ENCODE measurements at regions not wholly inside any gene's neighbourhood (a gene's known extent, or its start where the extent isn't known, plus 50 kb on each side); places are given as distances from the start of the nearest gene placed in this dataset.

DNA sequence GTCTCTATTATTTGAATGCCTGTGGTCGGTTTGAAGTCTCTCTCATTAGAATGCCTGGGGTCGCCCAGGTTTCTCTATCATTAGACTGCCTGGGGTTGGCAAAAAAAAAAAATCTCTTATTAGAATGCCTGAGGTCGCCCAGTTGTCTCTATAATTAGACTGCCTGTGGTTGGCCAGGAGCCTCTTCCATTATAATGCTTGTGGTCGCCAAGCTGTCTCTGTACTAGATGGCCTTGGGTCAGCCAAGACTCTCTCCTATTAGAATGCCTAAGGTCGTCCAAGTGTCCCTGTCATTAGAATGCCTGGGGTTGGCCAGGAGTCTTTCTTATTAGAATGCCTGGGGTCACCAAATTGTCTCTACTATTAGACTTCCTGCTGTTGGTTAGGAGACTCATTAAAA is 2228.4 kb downstream of the TP53TG3F start:
- DNase-seq = no peak

DNA sequence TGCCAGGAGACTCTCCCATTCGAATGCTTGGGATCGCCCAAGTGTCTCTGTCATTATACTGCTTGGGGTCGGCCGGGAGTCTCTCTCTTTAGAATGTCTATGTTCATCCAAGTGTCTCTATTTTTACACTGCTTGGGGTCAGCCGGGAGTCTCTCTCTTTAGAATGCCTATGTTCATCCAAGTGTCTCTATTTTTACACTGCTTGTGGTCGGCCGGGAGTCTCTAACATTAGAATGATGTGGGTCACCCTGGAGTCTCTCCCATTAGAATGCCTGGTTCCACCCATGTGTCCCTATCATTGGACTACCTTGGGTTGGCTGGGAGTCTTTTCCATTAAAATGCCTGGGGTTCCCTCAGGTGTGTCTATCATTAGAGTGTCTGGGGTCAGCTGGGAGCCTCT is 2230.4 kb downstream of the TP53TG3F start:
- no peak for DNase-seq

DNA sequence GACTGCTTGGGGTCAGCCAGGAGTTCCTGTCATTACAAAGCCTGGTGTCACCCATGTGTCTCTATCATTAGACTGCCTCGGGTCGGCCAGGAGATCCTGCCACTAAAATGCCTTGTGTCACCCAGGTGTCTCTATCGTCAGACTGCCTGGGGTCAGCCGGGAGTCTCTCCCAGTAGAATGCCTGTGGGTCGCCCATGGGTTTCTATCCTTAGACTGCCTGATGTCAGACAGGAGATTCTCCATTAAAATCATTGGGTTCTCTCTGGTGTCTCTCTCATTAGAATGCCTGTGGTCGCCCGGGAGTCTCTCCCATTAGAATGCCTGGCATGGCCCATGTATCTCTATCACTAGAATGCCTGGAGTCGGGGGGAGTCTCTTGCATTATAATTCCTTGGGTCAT is 2231.0 kb downstream of the TP53TG3F start:
- DNase-seq = no peak

DNA sequence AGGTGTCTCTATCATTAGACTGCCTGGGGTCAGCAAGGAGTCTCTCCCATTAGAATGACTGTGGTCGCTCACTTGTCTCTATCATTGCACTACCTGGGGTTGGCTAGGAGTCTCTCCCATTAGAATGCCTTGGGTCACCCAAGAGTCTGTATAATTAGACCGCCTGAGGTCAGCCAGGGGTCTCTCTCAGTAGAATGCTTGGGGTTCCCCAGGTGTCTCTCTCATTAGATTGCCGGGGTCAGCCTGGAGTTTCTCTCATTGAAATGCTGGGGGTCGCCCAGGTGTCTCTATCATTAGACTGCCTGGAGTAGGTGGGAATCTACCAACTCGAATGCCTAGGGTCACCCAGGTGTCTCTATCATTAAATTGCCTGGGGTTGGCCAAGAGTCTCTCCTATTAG is 2231.6 kb downstream of the TP53TG3F start:
- no peak for DNase-seq

DNA sequence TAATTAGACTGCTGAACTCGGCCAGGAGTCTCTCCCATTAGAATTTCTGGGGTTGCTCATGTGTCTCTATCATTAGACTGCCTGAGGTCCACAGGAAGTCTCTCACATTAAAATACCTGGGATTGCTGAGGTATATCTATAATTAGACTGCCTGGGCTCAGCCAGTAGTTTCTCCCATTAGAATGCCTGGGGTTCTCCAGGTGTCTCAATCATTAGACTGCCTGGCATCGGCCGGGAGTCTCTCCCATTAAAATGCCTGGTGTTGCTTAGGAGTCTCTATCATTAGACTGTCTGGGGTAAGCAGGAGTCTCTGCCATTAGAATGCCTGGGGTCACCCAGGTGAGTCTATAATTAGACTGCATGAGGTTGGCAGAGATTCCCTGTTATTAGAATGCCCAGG is 2233.4 kb downstream of the TP53TG3F start:
- DNase-seq = no peak

DNA sequence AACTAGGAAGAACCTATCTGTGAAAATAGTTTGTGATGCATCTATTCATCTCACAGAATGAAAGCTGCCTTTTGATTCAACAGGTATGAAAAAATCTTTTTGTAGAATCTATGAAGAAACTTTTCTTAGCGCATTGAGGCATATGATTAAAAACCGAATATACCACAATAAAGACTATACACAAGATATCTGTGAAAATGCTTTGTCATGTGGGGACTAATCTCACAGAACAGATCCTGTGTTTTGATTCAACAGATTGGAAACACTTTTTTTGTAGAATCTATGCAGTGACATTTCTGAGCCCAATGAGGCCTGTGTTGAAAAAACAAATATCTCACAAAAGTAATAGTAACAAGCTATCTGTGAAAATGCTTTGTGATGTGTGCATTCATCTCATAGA is 2247.5 kb downstream of the TP53TG3F start:
- no peak for DNase-seq

DNA sequence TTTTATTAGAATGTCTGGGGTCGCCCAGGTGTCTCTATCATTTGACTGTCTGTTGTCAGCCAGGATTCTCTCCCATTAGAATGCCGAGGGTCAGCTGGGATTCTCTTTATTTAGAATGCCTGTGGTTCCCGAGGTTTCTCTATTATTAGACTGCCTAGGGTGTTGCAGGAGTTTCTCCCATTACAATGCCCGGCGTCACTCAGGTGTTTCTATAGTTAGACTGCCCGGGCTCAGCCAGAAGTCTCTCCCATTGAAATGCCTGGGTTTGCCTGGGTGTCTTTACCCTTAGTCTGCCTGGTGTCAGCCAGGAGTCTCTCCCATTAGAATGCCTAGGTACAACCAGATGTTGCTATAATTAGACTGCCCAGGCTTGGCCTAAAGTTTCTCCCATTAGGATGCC is 2252.0 kb downstream of the TP53TG3F start:
- no peak for DNase-seq

DNA sequence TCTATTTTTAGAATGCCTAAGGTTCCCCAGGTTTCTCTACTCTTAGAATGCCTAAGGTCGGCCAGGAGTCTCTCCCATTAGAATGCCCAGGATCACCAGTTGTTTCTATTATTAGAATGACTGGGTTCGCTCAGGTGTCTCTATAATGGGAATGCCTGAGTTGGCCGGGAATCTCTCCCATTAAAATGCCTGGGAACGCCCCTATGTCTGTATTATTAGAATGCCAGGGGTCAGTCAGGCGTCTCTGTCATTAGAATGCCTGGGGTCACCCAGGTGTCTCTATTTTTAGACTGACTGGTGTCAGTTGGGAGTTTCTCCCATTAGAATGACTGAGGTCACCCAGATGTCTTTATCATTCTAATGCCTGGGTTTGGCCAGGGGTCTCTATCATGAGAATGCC is 2252.5 kb downstream of the TP53TG3F start:
- DNase-seq = no peak

DNA sequence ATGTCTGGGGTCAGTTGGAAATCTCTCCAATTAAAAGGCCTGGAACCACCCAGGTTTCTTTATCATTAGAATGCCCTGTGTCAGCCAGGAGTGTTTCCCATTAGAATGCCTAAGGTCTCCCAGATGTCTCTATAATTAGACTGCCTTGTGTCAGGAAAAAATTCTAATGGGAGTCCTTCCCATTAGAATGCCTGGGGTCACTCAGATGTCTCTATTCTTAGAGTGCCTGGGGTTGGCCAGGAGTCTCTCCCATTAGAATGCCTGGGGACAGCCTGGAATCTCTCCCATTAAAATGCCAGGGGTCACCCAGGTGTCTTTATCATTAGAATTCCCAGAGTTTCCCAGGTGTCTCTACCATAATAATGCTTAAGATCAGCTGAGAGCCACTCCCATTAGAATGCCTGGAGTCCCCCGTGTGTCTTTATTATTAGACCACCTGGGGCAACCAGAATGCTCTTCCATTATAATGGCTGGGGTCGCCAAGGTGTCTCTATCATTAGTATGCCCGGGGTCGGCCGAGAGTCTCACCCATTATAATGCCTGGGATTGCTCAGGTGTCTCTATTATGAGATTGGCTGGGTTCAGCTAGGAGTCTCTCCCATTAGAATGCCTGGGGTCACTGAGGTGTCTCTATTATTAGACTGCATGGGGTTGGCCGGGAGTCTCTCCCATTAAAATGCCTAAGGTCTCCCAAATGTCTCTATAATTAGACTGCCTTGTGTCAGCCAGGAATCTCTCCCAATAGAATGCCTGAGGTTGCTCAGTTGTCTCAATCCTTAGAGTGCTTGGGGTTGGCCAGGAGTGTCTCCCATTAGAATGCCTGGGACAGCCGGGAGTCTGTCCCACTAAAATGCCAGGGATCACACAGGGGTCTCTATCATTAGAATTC is 2254.6 kb downstream of the TP53TG3F start:
- DNase-seq = no peak

DNA sequence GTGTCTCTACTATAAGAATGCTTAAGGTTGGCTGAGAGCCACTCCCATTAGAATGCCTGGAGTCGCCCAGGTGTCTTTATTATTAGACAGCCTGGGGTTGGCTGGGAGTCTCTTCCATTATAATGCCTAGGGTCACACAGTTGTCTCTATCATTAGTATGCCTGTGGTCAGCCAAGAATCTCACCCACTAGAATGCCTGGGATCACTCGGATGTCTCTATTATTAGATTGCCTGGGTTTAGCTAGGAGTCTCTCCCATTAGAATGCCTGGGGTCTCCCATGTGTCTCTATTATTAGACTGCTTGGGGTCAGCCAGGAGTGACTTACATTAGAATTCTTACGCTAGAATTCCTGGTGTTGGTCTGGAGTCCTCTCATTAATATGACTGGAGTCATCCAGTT is 2255.3 kb downstream of the TP53TG3F start:
- DNase-seq = no peak

DNA sequence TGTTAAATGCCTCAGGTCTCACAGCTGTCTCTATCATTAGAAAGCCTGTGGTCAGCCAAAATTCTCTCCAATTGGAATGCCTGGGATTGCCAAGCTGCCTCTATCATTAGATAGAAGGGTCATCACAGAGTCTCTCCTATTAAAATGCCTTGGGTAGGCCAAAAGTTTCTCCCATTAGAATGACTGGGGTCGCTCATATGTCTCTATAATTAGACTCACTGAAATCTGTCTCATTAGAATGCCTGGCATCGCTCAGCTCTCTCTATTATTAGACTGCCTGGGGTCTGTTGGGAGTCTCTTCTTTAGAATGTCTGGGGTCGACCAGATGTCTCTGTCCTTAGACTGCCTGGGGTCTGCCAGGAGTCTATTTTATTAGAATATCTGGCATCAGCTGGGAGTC is 2265.1 kb downstream of the TP53TG3F start:
- no peak for DNase-seq

DNA sequence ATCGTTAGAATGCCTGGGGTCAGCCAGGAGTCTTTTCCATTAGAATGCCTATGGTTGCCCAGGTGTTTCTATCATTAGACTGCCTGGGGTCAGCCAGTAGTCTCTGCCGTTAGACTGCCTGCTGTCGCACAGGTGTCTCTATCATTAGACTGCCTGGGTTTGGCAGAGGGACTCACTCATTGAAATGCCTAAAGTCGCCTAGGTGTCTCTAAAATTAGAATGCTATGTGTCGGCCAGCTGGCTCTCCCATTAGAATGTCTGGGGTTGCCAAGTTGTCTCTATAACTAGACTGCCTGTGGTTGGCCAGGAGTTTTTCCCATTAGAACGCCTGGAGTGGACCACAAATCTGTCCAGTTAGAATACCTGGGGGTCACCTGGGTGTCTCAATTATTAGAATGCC is 2266.5 kb downstream of the TP53TG3F start:
- DNase-seq = no peak

DNA sequence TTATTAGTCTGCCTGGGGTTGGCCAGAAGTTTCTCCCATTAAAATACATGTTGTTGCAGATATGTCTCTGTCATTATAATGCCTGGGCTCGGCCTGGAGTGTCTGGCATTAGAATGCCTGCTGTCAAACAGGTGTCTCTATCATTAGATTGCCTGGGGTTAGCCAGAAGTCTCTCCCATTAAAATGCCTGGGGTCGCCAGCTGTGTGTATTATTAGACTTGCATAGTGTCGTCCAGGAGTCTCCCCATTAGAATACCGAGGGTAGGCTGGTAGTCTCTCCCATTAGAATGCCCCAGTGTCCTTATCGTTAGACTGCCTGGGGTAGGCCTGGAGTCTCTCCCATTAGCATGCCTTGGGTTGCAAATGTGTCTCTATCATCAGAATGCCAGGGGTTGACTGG is 2270.8 kb downstream of the TP53TG3F start:
- no peak for DNase-seq

DNA sequence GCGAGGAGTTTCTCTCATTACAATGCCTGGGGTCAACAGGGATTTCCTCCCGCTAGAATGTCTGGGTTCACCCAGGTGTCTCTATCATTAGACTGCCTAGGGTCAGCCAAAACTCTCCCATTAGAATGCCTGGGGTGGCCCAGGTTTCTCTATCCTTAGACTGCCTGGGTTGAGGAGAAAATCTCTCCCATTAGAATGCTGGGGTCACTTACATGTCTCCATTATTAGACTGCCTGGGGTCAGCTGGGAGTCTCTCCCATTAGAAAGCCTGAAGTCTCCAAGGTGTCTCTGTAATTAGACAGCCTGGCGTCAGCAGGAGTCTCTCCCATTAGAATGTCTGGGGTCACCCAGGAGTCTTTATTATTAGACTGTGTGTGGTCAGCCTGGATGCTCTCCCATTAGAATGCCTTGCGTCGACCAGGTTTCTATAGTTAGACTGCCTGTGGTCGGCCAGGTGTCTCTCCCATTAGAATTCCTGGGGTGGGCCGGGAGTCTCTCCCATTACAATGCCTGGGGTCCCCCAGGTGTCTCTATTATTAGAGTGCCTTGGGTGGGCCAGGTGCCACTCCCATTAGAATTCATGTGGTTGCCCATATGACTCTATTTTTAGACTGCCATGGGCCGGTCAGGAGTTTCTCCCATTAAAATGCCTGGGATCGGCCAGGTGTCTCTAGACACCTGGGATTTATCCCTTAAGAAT is 2272.1 kb downstream of the TP53TG3F start:
- DNase-seq = no peak

DNA sequence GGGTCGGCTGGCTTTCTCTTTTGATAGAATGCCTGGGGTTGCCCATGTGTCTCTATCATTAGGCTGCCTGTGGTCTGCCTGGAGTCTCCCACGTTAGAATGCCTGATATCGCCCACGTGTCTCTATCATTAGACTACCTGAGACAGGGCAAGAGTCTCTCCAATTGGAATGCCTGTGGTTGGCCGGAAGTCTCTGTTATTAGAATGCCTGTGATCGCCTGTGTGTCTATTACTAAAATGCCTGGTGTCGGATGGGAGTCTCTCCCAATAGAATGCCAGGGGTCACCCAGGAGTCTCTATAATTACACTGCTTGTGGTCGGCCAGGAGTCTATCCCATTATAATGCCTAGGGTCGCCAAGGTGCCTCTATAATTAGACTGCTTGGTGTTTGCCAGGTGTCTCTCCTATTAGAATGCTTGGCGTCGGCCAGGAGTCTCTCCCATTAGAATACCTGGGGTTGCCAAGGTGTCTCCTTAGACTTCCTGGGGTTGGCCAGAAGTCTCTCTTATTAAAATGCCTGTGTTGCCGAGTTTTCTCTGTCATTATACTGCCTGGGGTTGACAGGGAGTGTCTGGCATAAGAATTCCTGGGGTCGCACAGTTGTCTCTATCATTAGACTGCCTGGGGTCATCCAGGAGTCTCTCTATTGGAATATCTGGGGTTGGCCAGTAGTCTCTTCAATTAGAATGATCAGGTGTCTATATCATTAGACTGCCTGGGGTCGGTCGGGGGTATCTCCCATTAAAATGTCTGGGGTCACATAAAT is 2272.8 kb downstream of the TP53TG3F start:
- DNase-seq = no peak

DNA sequence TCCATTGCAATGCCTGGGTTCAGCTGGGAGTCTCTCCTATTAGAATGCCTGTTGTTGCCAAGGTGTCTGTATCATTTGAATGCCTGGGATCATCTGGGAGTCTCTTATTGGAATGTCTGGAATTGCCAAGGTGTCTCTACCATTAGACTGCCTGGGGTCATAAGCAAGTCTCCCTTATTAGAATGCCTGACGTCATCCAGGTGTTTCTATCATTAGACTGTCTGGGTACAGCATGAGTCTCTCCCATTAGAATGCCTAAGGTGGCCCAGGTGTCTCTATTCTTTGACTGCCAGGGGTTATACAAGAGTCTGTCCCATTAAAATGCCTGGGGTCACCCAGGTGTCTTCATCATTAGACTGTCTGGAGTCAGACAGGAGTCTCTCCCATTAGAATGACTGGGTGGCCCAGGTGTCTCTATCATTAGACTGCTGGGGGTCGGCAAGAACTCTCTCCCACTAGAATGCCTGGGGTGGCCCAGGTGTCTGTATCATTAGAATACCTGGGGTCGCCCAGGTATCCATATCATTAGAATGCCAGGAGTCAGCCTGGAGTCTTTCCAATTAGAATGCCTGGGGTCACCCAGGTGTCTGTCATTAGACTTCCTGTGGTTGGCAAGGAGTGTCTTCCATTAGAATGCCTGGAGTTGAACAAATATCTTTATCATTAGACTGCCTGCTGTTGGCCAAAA is 2274.0 kb downstream of the TP53TG3F start:
- DNase-seq = no peak

DNA sequence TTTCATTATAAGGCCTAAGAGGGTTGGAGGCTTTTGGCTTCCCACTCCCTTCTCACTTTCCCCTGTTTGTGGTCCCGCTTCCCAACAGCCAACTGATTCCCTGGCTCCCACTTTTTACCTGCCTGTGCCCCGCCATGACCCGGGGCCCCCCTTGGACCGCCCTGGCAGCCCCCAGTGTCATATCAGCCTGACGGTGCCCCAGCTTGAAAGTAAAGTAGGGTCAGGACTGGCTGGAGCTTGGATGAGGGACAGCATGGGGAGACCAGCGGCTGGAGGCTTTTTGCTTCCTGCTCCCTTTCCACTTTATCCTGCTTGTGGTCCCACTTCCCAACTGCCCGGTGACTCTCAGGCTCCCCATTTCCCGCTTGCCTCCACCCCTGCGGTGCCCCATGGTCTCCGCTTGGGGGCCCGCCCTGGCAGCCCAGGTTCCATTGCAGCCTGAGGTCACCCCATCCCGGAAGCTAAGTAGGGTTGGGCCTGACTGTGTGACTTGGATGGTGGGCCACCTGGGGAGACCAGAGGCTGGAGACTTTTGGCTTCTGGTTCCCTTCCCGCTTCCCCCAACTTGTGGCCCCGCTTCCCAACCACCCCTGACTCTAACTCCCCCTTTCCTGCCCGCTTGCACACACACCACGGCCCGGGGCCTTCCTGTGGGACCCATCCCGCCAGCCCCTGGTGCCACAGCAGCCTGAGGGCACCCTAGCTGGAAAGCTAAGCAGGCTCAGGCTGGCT is 2274.7 kb downstream of the TP53TG3F start:
- no peak for DNase-seq

DNA sequence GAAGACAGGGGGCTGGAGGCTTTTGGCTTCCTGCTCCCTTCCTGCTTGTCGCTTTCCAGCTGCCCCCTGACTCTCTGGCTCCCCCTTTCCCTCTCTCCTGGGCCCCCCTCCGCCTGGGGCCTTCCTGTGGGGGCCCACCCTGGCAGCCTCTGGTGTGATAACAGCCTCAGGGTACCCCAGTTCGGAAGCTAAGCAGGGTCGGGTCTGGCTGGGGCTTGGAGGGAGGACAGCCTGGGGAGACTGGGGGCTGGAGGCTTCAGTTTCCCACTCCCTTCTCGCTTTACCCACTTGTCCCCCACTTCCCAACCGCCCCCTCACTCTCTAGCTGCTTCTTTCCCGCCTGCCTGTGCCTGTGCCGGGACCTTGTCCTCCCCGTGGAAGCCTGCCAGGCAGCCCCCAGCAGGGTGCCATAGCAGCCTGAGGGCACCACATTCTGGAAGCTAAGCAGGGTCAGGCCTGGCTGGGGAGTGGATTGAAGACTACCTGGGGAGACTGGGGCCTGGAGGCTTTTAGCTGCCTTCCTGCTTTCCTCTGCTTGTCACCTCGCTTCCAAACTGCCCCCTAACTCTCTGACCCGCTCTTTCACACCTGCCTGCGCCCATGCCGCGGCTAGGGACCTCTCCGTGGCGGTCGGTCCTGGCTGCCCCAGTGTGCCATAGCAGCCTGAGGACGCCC is 2275.5 kb downstream of the TP53TG3F start:
- no peak for DNase-seq

DNA sequence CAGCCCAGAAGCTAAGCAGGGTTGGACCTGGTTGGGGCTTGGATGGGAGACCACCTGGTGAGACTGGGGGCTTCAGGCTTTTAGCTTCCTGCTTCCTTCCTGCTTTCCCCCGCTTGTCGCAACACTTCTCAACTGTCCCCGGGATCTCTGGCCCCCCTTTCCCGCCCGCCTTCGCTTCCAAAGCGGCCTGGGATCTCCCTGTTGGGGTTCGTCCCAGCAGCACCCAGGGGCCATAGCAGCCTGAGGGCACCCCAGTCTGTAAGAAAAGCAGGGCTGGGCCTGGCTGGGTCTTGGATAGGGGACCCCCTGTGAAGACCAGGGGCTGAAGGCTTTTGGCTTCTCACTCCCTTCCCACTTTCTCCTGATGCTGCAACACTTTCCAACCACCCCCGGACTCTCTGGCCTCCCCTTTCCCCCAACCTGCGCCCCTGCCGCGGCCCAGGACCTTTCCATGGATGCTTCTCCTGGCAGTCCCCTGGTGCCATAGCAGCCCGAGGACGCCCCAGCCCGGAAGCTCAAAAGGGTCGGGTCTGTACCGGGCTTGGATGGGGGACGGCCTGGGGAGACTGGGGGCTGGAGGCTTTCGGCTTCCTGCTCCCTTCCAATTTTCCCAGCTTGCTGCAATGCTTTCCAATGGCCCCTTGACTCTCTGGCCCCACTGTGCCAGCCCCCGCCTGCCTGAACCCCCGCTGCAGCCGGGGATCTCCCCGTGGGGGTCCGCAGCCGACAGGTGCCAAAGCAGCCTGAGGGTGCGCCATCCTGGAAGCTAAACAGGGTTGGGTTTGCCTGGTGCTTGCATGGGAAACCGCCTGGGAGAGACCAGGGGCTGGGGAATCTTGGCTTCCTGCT is 2276.2 kb downstream of the TP53TG3F start:
- no peak for DNase-seq

DNA sequence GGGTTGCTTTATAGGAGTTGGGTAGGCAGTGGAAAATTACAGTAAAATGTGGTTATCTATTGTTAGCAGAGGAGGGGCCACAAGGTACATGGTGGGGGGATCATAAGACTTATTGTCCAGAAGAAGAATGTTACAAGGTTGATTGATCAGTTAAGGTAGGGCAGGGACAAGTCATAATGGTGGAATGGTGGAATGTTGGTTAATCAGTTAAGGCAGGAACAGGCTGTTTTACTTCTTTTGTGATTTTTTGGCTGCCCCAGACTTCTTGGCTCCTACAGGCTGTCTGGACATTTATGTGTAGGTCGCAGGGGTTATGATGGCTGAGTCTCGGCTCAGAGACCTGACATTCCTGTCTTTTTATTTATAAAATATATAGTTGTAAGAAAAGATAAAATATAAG is 2277.1 kb downstream of the TP53TG3F start:
- no peak for DNase-seq

DNA sequence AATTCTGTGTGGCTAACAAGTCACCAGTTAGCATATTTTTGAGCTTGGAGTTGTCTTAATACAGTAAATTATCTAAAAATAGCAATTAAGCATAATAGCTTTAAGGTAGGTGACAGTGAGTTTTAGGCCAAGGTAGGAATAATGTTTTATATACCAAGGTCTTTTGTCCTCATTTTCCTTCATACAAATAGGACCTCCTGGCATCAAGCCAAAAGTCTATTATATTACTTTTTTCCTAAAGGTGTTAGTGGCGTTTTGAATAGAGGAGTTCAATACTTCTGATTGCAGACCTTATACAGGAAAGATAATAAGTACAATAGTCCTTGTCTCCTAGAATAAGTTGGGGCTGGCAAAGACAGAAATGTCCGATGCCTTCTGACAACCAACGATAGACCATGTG is 2277.7 kb downstream of the TP53TG3F start:
- no peak for DNase-seq
